GM19452 (cell line): ENCODE measurements at regions not wholly inside any gene's neighbourhood (a gene's known extent, or its start where the extent isn't known, plus 50 kb on each side); places are given as distances from the start of the nearest gene placed in this dataset.
"Not testable (repeated sequence)": the region's sequence is repeated elsewhere in the genome, so short reads cannot be mapped to it uniquely, and the experiment has no call there.

ENCODE experiments used
- ATAC-seq: cut with Tn5 transposase; IDR thresholded peaks from one replicate; pipeline ENCODE4 v1.9.1; 2021; ENCODE audit not compliant: unreplicated experiment

- ATAC-seq, result no peak
These were observed 338.3 kb upstream of the NT5E start for GRCh38 chr6:85111481-85112011.

- no peak for ATAC-seq
These were observed 338.9 kb upstream of the NT5E start for GRCh38 chr6:85110943-85111342.

- no peak for ATAC-seq
These were observed 342.2 kb upstream of the NT5E start for GRCh38 chr6:85107701-85108100.

DNA sequence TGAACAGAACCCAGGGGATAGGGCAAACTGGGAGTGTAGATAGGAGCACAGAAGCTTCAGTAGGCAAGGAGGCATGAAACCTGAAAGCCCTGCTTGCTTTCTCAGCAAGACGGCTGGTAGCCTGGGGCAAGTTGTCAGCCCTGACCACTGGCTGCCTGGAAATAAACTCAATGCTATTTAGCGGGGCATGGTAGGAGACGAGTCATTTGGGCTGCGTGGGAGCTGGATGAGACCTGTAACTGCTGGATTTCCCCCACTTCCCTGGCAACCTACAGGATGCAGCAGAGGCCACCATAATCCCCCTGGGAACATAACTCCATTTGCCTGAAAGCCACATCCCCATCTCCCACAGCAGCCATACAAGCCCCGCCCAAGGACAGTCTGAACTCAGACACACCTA, 332.6 kb upstream of the TBX18 start:
- ATAC-seq, result no peak

DNA sequence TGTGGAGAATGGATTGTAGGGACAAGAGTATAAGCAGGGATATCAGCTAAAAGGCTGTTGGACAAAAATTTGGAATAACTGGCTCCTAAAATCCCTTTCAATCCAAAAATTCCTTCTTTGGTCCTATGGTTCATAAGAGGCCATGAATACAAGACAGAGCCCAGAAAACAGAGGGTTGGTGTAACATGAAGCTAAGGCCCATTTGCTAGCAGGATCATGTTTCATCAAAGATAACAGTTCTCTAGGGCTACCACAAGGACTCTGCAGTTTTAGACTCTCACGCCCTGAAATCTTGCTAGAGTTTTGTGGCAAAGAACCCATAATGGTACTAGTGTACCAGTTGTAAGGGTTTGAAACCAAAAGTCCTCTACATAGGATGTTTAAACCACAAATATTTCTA, 327.8 kb upstream of the TBX18 start:
- no peak for ATAC-seq

DNA sequence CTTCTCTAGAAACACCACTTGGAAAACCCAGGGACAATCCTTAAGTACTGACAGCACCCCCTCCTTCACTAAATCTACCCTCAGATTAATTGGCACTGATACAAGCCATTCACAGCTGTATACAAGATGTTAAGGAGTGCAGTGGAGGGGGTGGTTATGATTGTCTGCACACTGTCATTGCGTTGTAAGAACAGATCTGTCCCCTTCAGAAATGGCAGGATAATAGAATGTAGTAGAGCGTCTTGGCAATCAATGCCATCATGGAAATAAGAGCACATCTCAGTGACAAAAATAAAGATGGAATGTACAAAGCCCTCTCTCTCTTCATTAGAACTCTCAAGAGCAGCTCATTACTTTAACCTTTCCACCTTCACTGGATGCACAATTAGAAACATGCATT, 324.9 kb upstream of the TBX18 start:
- no peak for ATAC-seq

DNA sequence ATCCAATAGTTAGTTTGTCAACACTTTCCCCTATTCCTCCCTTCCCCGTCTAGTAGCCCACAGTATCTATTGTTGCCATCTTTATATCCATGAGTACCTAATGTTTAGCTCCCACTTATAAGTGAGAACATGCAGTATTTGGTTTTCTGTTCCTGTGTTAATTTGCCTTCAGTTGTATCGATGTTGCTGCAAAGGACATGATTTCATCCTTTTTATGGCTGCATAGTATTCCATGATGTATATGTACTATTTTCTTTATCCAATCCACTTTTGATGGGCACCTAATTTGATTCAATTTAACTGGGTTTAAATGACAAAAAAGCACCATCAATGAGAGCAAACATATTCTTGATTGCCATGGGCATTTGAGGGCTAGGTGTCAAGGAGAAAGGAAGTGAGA, 321.5 kb upstream of the TBX18 start:
- no peak for ATAC-seq

DNA sequence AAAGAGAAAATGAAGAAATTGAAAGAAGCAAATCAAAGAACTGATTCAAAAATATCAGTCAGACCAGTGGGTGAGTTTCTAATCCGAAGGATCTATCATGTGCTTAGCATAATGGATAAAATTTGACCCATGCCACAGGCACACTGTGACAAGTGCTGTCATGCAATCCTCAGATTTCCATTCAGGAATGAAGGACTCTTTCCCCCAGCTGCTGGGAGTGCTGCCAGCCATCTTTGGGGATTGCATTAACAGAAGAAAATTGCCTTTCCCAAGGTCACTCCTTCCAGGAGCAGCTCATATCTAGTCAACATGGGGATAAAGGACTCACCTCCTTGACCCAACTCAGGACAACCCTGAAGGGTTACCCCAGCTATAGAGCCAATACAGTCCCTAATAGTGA, 316.7 kb upstream of the TBX18 start:
- no peak for ATAC-seq

- ATAC-seq, result no peak
These were observed 315.4 kb upstream of the TBX18 start for GRCh38 chr6:85079761-85080160.

GRCh38 chr6:85078058-85078457, 313.7 kb upstream of the TBX18 start:
- ATAC-seq, result no peak

GRCh38 chr6:85077098-85077497, 312.7 kb upstream of the TBX18 start:
- no peak for ATAC-seq

DNA sequence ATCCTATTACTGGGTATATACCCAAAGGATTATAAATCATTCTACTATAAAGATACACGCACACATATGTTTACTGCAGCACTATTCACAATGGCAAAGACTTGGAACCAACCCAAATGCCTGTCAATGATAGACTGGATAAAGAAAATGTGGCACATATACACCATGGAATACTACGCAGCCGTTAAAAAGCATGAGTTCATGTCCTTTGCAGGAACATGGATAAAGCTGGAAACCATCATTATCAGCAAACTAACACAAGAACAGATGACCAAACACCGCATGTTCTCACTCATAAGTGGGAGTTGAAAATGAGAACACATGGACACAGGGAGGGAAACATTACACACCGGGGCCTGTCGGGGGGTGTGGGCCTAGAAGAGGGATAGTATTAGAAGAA, 307.4 kb upstream of the TBX18 start:
- ATAC-seq, result not testable (repeated sequence)

- ATAC-seq, result no peak
These were observed 305.2 kb upstream of the TBX18 start for GRCh38 chr6:85069577-85069976.

DNA sequence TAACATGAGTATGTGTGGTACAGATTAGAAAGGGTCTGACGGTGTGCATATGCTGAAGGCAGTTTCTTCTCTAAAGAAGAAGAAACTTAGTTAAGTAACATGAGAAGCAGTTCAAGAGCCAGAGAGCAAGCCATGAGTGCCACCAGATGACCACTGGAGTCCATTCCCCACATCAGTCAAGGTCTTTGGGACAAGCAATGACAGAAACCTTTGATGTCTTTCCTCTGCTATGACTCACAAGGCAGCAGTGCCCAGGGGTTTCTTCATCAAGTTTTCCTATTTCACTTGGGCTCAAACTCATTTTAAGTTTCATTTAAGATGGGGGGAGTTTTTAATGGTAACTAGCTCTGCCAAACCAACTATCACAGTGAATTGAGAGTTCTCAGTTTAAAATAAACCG, 303.8 kb upstream of the TBX18 start:
- no peak for ATAC-seq

- ATAC-seq, result no peak
These were observed 301.9 kb upstream of the TBX18 start for GRCh38 chr6:85066266-85066665.

DNA sequence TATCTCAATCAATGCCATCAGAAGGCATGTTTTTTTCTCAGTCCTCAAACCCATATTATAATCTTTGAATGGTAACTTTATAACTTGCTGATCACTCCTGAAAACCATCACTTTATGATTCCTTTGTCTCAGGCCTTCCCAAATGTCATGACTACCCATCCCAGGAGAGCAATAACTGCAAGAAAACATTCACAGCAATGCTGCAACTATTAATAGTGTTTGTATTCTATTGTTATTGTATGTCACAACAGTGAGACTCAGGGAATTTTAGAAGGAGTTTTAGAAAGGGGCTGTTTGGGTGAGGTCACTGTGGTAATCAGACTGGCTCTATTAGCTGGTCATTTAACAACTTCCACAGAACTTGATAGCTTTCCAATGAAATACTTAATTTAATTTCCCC, 301.4 kb upstream of the TBX18 start:
- no peak for ATAC-seq

DNA sequence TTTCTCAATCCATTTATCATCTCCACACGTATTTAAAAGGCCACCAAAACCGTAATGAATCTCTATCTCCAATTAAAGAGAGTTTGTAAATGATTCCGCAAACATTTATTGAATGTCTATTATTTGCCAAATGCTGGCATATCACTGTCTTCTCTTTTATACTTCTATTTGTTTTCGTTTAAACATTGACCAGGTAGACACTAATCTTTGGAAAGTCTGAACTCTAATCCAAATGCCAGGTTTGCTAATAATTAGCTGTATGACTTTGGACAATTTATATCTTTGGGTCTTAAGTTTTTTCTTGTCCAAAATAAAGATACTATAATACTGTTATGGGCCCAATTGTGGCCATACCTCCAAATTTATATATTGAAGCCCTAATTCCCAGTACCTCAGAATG, 299.2 kb upstream of the TBX18 start:
- no peak for ATAC-seq

DNA sequence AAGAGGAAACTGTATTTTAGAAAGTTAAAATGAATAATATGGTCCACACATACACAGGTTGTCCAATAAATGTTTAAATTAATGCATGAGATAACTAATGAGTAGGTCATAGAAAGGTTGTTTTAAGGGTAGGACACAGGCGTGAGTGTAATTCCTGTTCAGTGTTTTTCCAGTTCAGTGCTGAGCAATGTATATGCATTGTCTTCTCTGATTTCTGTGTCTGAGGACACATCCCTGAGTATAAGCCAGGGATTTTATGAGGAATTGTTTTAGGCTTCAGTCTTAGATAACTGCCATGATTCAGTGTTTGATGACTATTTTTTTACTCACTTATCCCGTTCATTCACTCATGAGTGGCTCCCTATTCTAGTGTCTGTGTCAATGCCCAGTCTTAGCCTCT, 298.5 kb upstream of the TBX18 start:
- no peak for ATAC-seq

GRCh38 chr6:85058806-85059205, 294.4 kb upstream of the TBX18 start:
- ATAC-seq, result no peak

GRCh38 chr6:85050149-85050548, 285.8 kb upstream of the TBX18 start:
- ATAC-seq, result no peak

- no peak for ATAC-seq
These were observed 284.9 kb upstream of the TBX18 start for GRCh38 chr6:85049282-85049681.

DNA sequence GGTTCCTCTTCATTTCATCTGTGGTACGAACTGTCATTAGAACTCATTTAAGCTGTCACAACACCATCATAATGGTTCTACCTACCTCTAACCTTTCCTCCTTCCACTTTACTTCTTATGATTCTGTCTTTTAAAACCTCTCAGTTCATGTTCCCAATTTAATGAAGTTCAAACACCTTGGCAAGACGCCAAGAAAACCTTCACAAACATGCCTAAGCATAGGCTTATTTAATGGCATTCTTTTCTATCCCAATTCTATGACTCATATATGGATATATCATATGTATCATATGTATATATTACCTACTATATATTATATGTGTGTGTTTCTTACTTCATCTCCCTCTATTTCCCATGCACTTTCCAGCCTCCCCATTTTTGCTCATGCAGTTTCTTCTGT, 283.4 kb upstream of the TBX18 start:
- ATAC-seq, result no peak

GRCh38 chr6:85045767-85046166, 281.4 kb upstream of the TBX18 start:
- not testable (repeated sequence) for ATAC-seq

DNA sequence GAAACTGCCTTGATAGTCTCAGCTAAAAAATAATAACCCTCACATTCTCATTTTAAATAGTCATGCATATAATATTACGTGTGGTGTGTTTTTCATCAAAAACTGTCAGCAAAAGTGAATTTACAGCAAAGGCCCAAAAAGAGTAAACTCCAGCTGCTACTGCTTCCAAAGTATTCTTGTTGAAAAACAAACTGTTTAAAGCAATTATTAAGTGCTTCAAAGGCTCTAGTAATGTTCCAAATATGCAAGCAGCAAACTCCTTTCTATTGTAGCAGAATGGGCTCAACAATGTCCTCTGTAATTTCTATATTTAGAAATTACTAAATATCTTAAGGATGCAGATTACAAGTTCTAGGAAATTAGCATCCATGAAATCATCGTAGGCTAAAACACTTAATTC, 280.0 kb upstream of the TBX18 start:
- ATAC-seq, result no peak
